GM18873 (cell line): ENCODE measurements at regions not wholly inside any gene's neighbourhood (a gene's known extent, or its start where the extent isn't known, plus 50 kb on each side); places are given as distances from the start of the nearest gene placed in this dataset.
"Not testable (repeated sequence)": the region's sequence is repeated elsewhere in the genome, so short reads cannot be mapped to it uniquely, and the experiment has no call there.

Experiments
- ATAC-seq: cut with Tn5 transposase; IDR thresholded peaks from one replicate; pipeline ENCODE4 v1.9.1; 2021; ENCODE audit warnings: mild to moderate bottlenecking, moderate library complexity, moderate number of reproducible peaks; ENCODE audit not compliant: unreplicated experiment, low FRiP score

GRCh38 chr6:137813308-137813970, 53.6 kb upstream of the TNFAIP3 start:
- ATAC-seq, result no peak

GRCh38 chr6:137814030-137814429, 53.0 kb upstream of the TNFAIP3 start:
- not testable (repeated sequence) for ATAC-seq

- no peak for ATAC-seq
These were observed 51.4 kb upstream of the TNFAIP3 start for GRCh38 chr6:137815692-137816091.

GRCh38 chr6:137816133-137816579, 50.9 kb upstream of the TNFAIP3 start:
- no peak for ATAC-seq

GRCh38 chr6:137816688-137817618, 50.1 kb upstream of the TNFAIP3 start:
- ATAC-seq, result no peak
